ENCODE measurements at regions not wholly inside any gene's neighbourhood (a gene's known extent, or its start where the extent isn't known, plus 50 kb on each side); places are given as distances from the start of the nearest gene placed in this dataset.

GRCh38 chr1:22284236-22284635, 141.3 kb upstream of the WNT4 start:
- Histone ChIP-seq H3K4me2 (ENCODE audit: low read length) (no peak overlapping the region), H3K4me3 (ENCODE audit: low read length) (no peak overlapping the region), H2BK15ac (replicated peaks; ENCODE audit: low read depth) (no peak overlapping the region), H3K9ac (ENCODE audit: low read length) (no peak overlapping the region), H3K23ac (ENCODE audit: low read length) (no peak overlapping the region), H3K18ac (ENCODE audit: low read length) (no peak overlapping the region), H3K56ac (ENCODE audit: low read length) (no peak overlapping the region), H2AK5ac (ENCODE audit: low read length) (no peak overlapping the region), H3K27ac (ENCODE audit: low read depth, low read length) (no peak overlapping the region), H2BK5ac (ENCODE audit: low read length) (no peak overlapping the region), H3K36me3 (ENCODE audit: control insufficient read depth, insufficient read depth, low read length) (no peaks in the 10 kb centered on the region), H4K8ac (ENCODE audit: low read depth, low read length) (no peak overlapping the region), H3K4ac (ENCODE audit: low read depth, low read length) (no peak overlapping the region), H3K27me3 (ENCODE audit: insufficient read depth, low read length, poor library complexity) (no peaks in the 10 kb centered on the region), H3K4me1 (ENCODE audit: control insufficient read depth, low read depth, low read length) (no peaks in the 10 kb centered on the region), H2BK120ac (ENCODE audit: low read depth, low read length) (no peak overlapping the region), H4K5ac (ENCODE audit: low read length) (no peak overlapping the region), H3K79me1 (ENCODE audit: low read length) (no peaks in the 10 kb centered on the region), H3K79me2 (ENCODE audit: control insufficient read depth, insufficient read depth, low read length) (no peaks in the 10 kb centered on the region)
- WGBS (ENCODE audit: extremely low coverage, insufficient coverage, low lambda C conversion rate): no CpG with 5 or more reads among the region's 1 CpG
- no peak for DNase-seq

- no peak overlapping the region for H2BK5ac ChIP-seq (ENCODE audit: low read length)
- no CpG with 5 or more reads among the region's 15 CpGs for WGBS (ENCODE audit: extremely low coverage, insufficient coverage, low lambda C conversion rate)
Observed at GRCh38 chr1:22284906-22285548, 142.1 kb upstream of the WNT4 start.

GRCh38 chr1:22285549-22286396, 142.9 kb upstream of the WNT4 start:
- Histone ChIP-seq H2AK5ac (ENCODE audit: low read length) (no peak overlapping the region), H3K36me3 (ENCODE audit: control insufficient read depth, insufficient read depth, low read length) (no peaks in the 10 kb centered on the region), H3K4me2 (ENCODE audit: low read length) (no peak overlapping the region), H3K9ac (ENCODE audit: low read length) (no peak overlapping the region), H3K79me1 (ENCODE audit: low read length) (no peaks in the 10 kb centered on the region), H3K23ac (ENCODE audit: low read length) (no peak overlapping the region), H3K27me3 (ENCODE audit: insufficient read depth, low read length, poor library complexity) (no peaks in the 10 kb centered on the region), H3K79me2 (ENCODE audit: control insufficient read depth, insufficient read depth, low read length) (no peaks in the 10 kb centered on the region), H3K18ac (ENCODE audit: low read length) (no peak overlapping the region), H2BK120ac (ENCODE audit: low read depth, low read length) (no peak overlapping the region), H4K5ac (ENCODE audit: low read length) (no peak overlapping the region), H2BK15ac (replicated peaks; ENCODE audit: low read depth) (no peak overlapping the region), H3K27ac (ENCODE audit: low read depth, low read length) (no peak overlapping the region), H3K56ac (ENCODE audit: low read length) (no peak overlapping the region), H3K4me1 (ENCODE audit: control insufficient read depth, low read depth, low read length) (no peaks in the 10 kb centered on the region), H3K4me3 (ENCODE audit: low read length) (no peak overlapping the region), H3K4ac (ENCODE audit: low read depth, low read length) (no peak overlapping the region), H2BK5ac (ENCODE audit: low read length) (no peak overlapping the region), H4K8ac (ENCODE audit: low read depth, low read length) (no peak overlapping the region)
- WGBS (ENCODE audit: extremely low coverage, insufficient coverage, low lambda C conversion rate): no CpG with 5 or more reads among the region's 37 CpGs
- no peak for DNase-seq

More at GRCh38 chr1:22284906-22285548, 142.1 kb upstream of the WNT4 start:
- Histone ChIP-seq H4K5ac (ENCODE audit: low read length) (no peak overlapping the region), H3K79me1 (ENCODE audit: low read length) (no peaks in the 10 kb centered on the region), H3K4ac (ENCODE audit: low read depth, low read length) (no peak overlapping the region), H2BK120ac (ENCODE audit: low read depth, low read length) (no peak overlapping the region), H3K4me2 (ENCODE audit: low read length) (no peak overlapping the region), H3K4me1 (ENCODE audit: control insufficient read depth, low read depth, low read length) (no peaks in the 10 kb centered on the region), H3K27ac (ENCODE audit: low read depth, low read length) (no peak overlapping the region), H3K9ac (ENCODE audit: low read length) (no peak overlapping the region), H3K23ac (ENCODE audit: low read length) (no peak overlapping the region), H3K4me3 (ENCODE audit: low read length) (no peak overlapping the region), H4K8ac (ENCODE audit: low read depth, low read length) (no peak overlapping the region), H3K79me2 (ENCODE audit: control insufficient read depth, insufficient read depth, low read length) (no peaks in the 10 kb centered on the region), H3K27me3 (ENCODE audit: insufficient read depth, low read length, poor library complexity) (no peaks in the 10 kb centered on the region), H2BK15ac (replicated peaks; ENCODE audit: low read depth) (no peak overlapping the region), H3K18ac (ENCODE audit: low read length) (no peak overlapping the region), H2AK5ac (ENCODE audit: low read length) (no peak overlapping the region), H3K56ac (ENCODE audit: low read length) (no peak overlapping the region), H3K36me3 (ENCODE audit: control insufficient read depth, insufficient read depth, low read length) (no peaks in the 10 kb centered on the region)
- DNase-seq: no peak

GRCh38 chr1:22286491-22286890, 143.6 kb upstream of the WNT4 start:
- Histone ChIP-seq H3K27ac (ENCODE audit: low read depth, low read length) (no peak overlapping the region), H3K23ac (ENCODE audit: low read length) (no peak overlapping the region), H3K27me3 (ENCODE audit: insufficient read depth, low read length, poor library complexity) (no peaks in the 10 kb centered on the region), H3K9ac (ENCODE audit: low read length) (no peak overlapping the region), H2BK5ac (ENCODE audit: low read length) (no peak overlapping the region), H2BK15ac (replicated peaks; ENCODE audit: low read depth) (no peak overlapping the region), H2BK120ac (ENCODE audit: low read depth, low read length) (no peak overlapping the region), H3K18ac (ENCODE audit: low read length) (no peak overlapping the region), H3K79me2 (ENCODE audit: control insufficient read depth, insufficient read depth, low read length) (no peaks in the 10 kb centered on the region), H3K4me1 (ENCODE audit: control insufficient read depth, low read depth, low read length) (no peaks in the 10 kb centered on the region), H4K5ac (ENCODE audit: low read length) (no peak overlapping the region), H2AK5ac (ENCODE audit: low read length) (no peak overlapping the region), H3K79me1 (ENCODE audit: low read length) (no peaks in the 10 kb centered on the region), H3K36me3 (ENCODE audit: control insufficient read depth, insufficient read depth, low read length) (no peaks in the 10 kb centered on the region), H3K4me3 (ENCODE audit: low read length) (no peak overlapping the region), H3K56ac (ENCODE audit: low read length) (no peak overlapping the region), H3K4me2 (ENCODE audit: low read length) (no peak overlapping the region), H4K8ac (ENCODE audit: low read depth, low read length) (no peak overlapping the region), H3K4ac (ENCODE audit: low read depth, low read length) (no peak overlapping the region)
- no peak for DNase-seq
- no CpG with 5 or more reads among the region's 2 CpGs for WGBS (ENCODE audit: extremely low coverage, insufficient coverage, low lambda C conversion rate)

GRCh38 chr1:22287273-22287672, 144.4 kb upstream of the WNT4 start:
- no peaks in the 10 kb centered on the region for H3K79me1 ChIP-seq (ENCODE audit: low read length)
- no peak overlapping the region for H2BK120ac ChIP-seq (ENCODE audit: low read depth, low read length)
- no peak overlapping the region for H3K23ac ChIP-seq (ENCODE audit: low read length)
- no peak overlapping the region for H3K9ac ChIP-seq (ENCODE audit: low read length)
- no peak overlapping the region for H3K18ac ChIP-seq (ENCODE audit: low read length)
- H3K56ac ChIP-seq (ENCODE audit: low read length): no peak overlapping the region
- WGBS (ENCODE audit: extremely low coverage, insufficient coverage, low lambda C conversion rate): no CpG with 5 or more reads among the region's 3 CpGs
- no peak overlapping the region for H3K4me2 ChIP-seq (ENCODE audit: low read length)
- H4K8ac ChIP-seq (ENCODE audit: low read depth, low read length): no peak overlapping the region
- no peaks in the 10 kb centered on the region for H3K79me2 ChIP-seq (ENCODE audit: control insufficient read depth, insufficient read depth, low read length)
- H2BK15ac ChIP-seq (replicated peaks; ENCODE audit: low read depth): no peak overlapping the region
- no peak overlapping the region for H3K27ac ChIP-seq (ENCODE audit: low read depth, low read length)
- DNase-seq: no peak
- H2BK5ac ChIP-seq (ENCODE audit: low read length): no peak overlapping the region
- H3K27me3 ChIP-seq (ENCODE audit: insufficient read depth, low read length, poor library complexity): no peaks in the 10 kb centered on the region
- no peaks in the 10 kb centered on the region for H3K36me3 ChIP-seq (ENCODE audit: control insufficient read depth, insufficient read depth, low read length)
- H3K4me3 ChIP-seq (ENCODE audit: low read length): no peak overlapping the region
- no peak overlapping the region for H4K5ac ChIP-seq (ENCODE audit: low read length)
- H2AK5ac ChIP-seq (ENCODE audit: low read length): no peak overlapping the region
- no peak overlapping the region for H3K4ac ChIP-seq (ENCODE audit: low read depth, low read length)
- no peaks in the 10 kb centered on the region for H3K4me1 ChIP-seq (ENCODE audit: control insufficient read depth, low read depth, low read length)

All from mesendoderm (in vitro differentiated cells).